ENCODE measurements at regions not wholly inside any gene's neighbourhood (a gene's known extent, or its start where the extent isn't known, plus 50 kb on each side); places are given as distances from the start of the nearest gene placed in this dataset.

GRCh38 chr2:200756618-200757321 is 54.9 kb upstream of the BZW1 start:
- peak overlapping the region; percentile 57; the same call in 1 of the 2 replicates for H2AFZ ChIP-seq (ENCODE audit: low read length)
- FAIRE-seq = no peak

More at GRCh38 chr2:200756618-200757321, 54.9 kb upstream of the BZW1 start:
- H2BK12ac ChIP-seq (ENCODE audit: low read depth, low read length) = no peak overlapping the region
- H3K14ac ChIP-seq (ENCODE audit: insufficient read length) = no peak overlapping the region
- H3K4me1 ChIP-seq (replicated peaks in 1 of 4; ENCODE audit: control insufficient read depth in 3 of 4, insufficient read depth in 4 of 4, low read length in 3 of 4) = no peaks in the 10 kb centered on the region; a peak in 1 of 7 replicates
- ChIA-PET CTCF (ENCODE audit: partially characterized antibody) (interaction anchor here (0.8 to 1.5 kb wide), 5 partner anchors 10 to 158 kb away, joined by 3 to 5 read pairs (median 3); no protein-coding TSS in a partner anchor), POLR2A (ENCODE audit: partially characterized antibody) (interaction anchor here (0.6 to 1.5 kb wide), 3 partner anchors 9 to 884 kb away, joined by 3 to 4 read pairs (median 3); no protein-coding TSS in a partner anchor)
- H3K4me3 ChIP-seq (ENCODE audit: extremely low read depth in 1 of 4, insufficient read depth in 2 of 4, low read depth in 3 of 4, low read length in 4 of 4) = no peak overlapping the region
- 78% methylated on average over 4 of the region's 4 CpGs; no CpG with 5 or more reads in 1 of the 2 experiments for WGBS, 2 experiments (ENCODE audit: extremely low coverage in 1 of 2, insufficient coverage in 1 of 2, insufficient read length in 1 of 2, insufficient replicate concordance in 2 of 2, low coverage in 1 of 2, low lambda C conversion rate in 2 of 2, missing lambda C conversion rate in 1 of 2)
- H3K18ac ChIP-seq (ENCODE audit: extremely low read depth, low read length) = no peak overlapping the region
- H3K36me3 ChIP-seq (ENCODE audit: control insufficient read depth in 2 of 4, insufficient read depth in 4 of 4, low read length in 3 of 4) = no peaks in the 10 kb centered on the region
- no peak overlapping the region for H4K91ac ChIP-seq (replicated peaks; ENCODE audit: insufficient read length, low read length)
- no peak overlapping the region for H3K27ac ChIP-seq (ENCODE audit: low read depth, low read length)
- H4K20me1 ChIP-seq (replicated peaks in 1 of 2; ENCODE audit: control insufficient read depth in 1 of 2, insufficient read depth in 2 of 2, low read length in 2 of 2) = no peaks in the 10 kb centered on the region
- H2BK5ac ChIP-seq (ENCODE audit: low read depth, low read length) = no peak overlapping the region
- no peaks in the 10 kb centered on the region for H3K79me1 ChIP-seq (ENCODE audit: low read depth, low read length)
- no peak overlapping the region for H2BK15ac ChIP-seq (ENCODE audit: low read length)
- H3K27me3 ChIP-seq (replicated peaks in 1 of 4; ENCODE audit: control insufficient read depth in 3 of 4, extremely low read depth in 1 of 4, insufficient read depth in 3 of 4, low read length in 3 of 4) = no peaks in the 10 kb centered on the region
- H2AK5ac ChIP-seq (ENCODE audit: low read depth, low read length) = no peak overlapping the region
- H4K8ac ChIP-seq (ENCODE audit: extremely low read depth, insufficient read depth, low read length) = no peak overlapping the region
- no peaks in the 10 kb centered on the region for H3K9me3 ChIP-seq (ENCODE audit: insufficient read depth in 2 of 2, low read depth in 1 of 2, low read length in 1 of 2)
- no peak overlapping the region for H3K9ac ChIP-seq (replicated peaks in 1 of 4; ENCODE audit: extremely low read depth in 1 of 4, low read depth in 3 of 4, low read length in 3 of 4)
- H3K4ac ChIP-seq (replicated peaks; ENCODE audit: insufficient read length, low read depth, low read length) = no peak overlapping the region
- no peak overlapping the region for H2BK120ac ChIP-seq (replicated peaks; ENCODE audit: low read depth, low read length)
- no peak overlapping the region for H3K4me2 ChIP-seq (ENCODE audit: insufficient read depth in 1 of 2, low read depth in 2 of 2, low read length in 2 of 2)
- DNase-seq (ENCODE audit: low read depth in 1 of 2, low spot score in 2 of 2) = no peak
- no peak overlapping the region for H4K5ac ChIP-seq (ENCODE audit: insufficient read length, low read depth, low read length)
- H3K79me2 ChIP-seq (ENCODE audit: control insufficient read depth in 1 of 2, insufficient read depth in 2 of 2, low read length in 2 of 2) = no peaks in the 10 kb centered on the region
- no peak overlapping the region for H3K56ac ChIP-seq (replicated peaks; ENCODE audit: insufficient read length, low read depth, low read length)
- TF ChIP-seq TBP (IDR thresholded peaks at IDR 0.05; ENCODE audit: low read depth, low read length) (no peak), JUND (IDR thresholded peaks at IDR 0.05; ENCODE audit: low read length) (peak; percentile 75), EGR1 (IDR thresholded peaks at IDR 0.05; ENCODE audit: borderline replicate concordance, low read depth, low read length) (no peak)
- no peak overlapping the region for H3K23ac ChIP-seq (ENCODE audit: insufficient read length)
- no peaks in the 10 kb centered on the region; the same call in 1 of the 2 replicates for H3K23me2 ChIP-seq (ENCODE audit: low read depth, low read length)
- no peak overlapping the region for H2BK20ac ChIP-seq (ENCODE audit: low read length)
